ENCODE measurements at regions not wholly inside any gene's neighbourhood (a gene's known extent, or its start where the extent isn't known, plus 50 kb on each side); places are given as distances from the start of the nearest gene placed in this dataset.

- no peak for TF ChIP-seq CTCF (conservative IDR thresholded peaks at IDR 0.05)
- TF ChIP-seq EZH2 (IDR thresholded peaks at IDR 0.05; ENCODE audit: low read depth): no peak
Measured at GRCh38 chr6:105893741-105894140, 192.4 kb upstream of the PRDM1 start.

Measured in PC-9 (cell line).